GM13976 (cell line): ENCODE measurements at regions not wholly inside any gene's neighbourhood (a gene's known extent, or its start where the extent isn't known, plus 50 kb on each side); places are given as distances from the start of the nearest gene placed in this dataset.

Experiments used
- DNase-seq: peaks from one replicate; pipeline ENCODE4 v3.0.0; 2012; ENCODE audit warnings: low spot score
- in situ Hi-C: fragments of 300-500 bp; cut with MboI; formaldehyde crosslinking; loops from one replicate; pipeline ENCODE4 v1.12.0; 2022; ENCODE audit warnings: low sequenced_read_pairs, mixed read lengths, inconsistent platforms; ENCODE audit not compliant: unreplicated experiment
- TF ChIP-seq, protein P1 (sequence below): IDR thresholded peaks from 2 replicates; pipeline ENCODE4 v1.5.1; 2012; ENCODE audit warnings: borderline replicate concordance, mild to moderate bottlenecking; ENCODE audit not compliant: insufficient read depth; ENCODE audit errors: extremely low read depth, missing control alignments, control extremely low read depth

GRCh38 chr5:138665261-138665660 is 88.0 kb upstream of the CTNNA1 start:
- TF ChIP-seq, protein P1, sequence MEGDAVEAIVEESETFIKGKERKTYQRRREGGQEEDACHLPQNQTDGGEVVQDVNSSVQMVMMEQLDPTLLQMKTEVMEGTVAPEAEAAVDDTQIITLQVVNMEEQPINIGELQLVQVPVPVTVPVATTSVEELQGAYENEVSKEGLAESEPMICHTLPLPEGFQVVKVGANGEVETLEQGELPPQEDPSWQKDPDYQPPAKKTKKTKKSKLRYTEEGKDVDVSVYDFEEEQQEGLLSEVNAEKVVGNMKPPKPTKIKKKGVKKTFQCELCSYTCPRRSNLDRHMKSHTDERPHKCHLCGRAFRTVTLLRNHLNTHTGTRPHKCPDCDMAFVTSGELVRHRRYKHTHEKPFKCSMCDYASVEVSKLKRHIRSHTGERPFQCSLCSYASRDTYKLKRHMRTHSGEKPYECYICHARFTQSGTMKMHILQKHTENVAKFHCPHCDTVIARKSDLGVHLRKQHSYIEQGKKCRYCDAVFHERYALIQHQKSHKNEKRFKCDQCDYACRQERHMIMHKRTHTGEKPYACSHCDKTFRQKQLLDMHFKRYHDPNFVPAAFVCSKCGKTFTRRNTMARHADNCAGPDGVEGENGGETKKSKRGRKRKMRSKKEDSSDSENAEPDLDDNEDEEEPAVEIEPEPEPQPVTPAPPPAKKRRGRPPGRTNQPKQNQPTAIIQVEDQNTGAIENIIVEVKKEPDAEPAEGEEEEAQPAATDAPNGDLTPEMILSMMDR: no peak

GRCh38 chr5:138664276-138664943 is 88.8 kb upstream of the CTNNA1 start:
- no peak for DNase-seq
- TF ChIP-seq, protein P1: no peak
- in situ Hi-C loops: no loop called here

More at GRCh38 chr5:138665261-138665660, 88.0 kb upstream of the CTNNA1 start:
- in situ Hi-C loops: no loop called here
- DNase-seq: no peak

DNA sequence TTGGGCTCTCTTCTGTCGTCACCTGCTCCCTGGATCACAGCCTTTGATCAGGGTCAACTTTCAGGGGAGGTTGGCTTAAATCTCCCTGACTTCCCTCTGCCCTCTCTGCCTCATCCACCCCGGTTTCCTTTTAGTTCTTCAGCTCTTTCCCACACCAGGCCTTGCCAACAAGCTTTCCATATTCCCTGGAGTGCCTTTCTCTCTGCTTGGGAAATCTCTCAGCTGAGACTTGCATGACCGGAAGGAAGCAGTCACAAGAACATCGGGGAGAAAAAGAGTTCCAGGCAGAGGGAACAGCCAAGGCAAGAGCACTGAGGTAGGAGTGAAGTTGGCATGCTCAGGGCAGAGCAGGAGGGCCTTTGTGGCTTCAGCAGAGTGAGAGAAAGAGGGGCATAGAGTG is 88.4 kb upstream of the HSPA9 start:
- DNase-seq: no peak
- TF ChIP-seq, protein P1: no peak
- in situ Hi-C loops: no loop called here

- in situ Hi-C loops: no loop called here
- TF ChIP-seq, protein P1: no peak
- no peak for DNase-seq
These were observed 87.8 kb upstream of the HSPA9 start for GRCh38 chr5:138663009-138663408.

DNA sequence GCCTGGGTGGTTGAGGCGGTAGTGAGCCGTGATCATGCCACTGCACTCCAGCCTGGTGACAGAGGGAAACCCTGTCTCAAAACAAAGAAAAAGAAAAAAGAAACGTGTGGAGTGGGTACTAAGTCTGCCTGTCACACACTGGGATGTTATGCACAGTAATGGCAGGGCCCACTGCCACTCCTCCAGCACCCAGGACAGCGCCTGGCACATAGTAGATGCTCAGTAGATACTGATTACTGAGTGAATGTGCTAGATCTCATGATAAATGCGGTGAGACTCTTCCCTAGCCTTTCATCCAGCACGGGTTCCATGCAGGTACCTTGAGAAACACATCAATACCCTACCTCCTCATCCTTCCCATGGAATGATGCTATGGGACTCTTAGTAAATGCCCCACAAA is 87.4 kb upstream of the HSPA9 start:
- no peak for DNase-seq
- TF ChIP-seq, protein P1: no peak
- in situ Hi-C loops: no loop called here

- TF ChIP-seq, protein P1: no peak
- in situ Hi-C loops: no loop called here
- no peak for DNase-seq
These were observed 86.8 kb upstream of the HSPA9 start for GRCh38 chr5:138661991-138662434.
